HG03159 (cell line): ENCODE measurements at regions not wholly inside any gene's neighbourhood (a gene's known extent, or its start where the extent isn't known, plus 50 kb on each side); places are given as distances from the start of the nearest gene placed in this dataset.

Experiments
- ATAC-seq: cut with Tn5 transposase; IDR thresholded peaks from one replicate; pipeline ENCODE4 v1.9.1; 2021; ENCODE audit warnings: mild to moderate bottlenecking, moderate library complexity; ENCODE audit not compliant: unreplicated experiment

DNA sequence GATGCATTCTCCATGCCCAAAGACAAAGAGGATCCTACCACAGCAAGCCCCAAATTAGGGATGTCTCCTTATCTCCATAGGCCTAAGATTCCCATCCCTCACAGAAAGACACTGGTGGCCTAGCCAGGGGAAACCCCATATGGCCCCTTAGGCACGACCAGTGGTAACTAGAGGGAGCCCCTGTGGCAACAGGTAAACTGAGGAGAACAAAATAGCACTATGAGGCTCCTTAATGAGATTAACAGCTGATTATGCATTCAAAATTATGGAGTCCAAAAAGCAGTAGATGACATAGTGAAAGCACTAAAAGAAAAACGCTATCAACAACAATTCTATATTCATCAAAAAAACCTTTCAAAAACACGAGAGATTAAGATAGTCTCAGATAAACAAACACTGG lies 234.0 kb downstream of the DIRAS2 start:
- ATAC-seq: no peak

DNA sequence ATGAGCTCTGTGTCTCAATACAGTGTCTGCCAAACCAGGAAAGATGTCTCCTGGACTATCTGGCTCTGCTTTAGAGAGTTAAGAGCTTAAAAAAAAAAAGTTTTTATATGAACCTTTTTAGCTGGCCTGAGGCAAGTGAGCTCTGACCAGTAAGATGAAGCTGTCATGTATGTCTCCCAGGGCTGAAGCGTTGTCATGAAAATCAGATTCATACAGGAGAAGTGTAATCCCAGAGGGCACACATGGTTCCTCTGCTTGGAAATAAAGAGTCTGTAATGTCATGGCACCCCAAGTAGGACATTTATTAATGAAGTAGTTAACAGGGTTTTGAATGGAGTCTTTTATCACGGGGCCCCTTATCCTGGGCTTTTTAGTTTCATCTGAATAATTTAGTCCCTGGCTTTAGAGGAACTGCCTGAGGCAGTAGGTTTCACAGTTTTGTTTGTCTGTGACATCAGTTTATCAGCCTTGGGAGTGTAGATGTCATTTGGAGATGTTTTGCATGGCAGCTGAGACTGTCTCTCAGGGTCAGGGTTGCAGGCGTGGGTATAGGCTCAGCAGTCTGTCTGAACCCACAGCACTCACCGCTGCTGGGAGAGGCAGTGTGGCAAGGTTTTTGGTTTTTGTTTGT lies 223.3 kb downstream of the DIRAS2 start:
- ATAC-seq: no peak

DNA sequence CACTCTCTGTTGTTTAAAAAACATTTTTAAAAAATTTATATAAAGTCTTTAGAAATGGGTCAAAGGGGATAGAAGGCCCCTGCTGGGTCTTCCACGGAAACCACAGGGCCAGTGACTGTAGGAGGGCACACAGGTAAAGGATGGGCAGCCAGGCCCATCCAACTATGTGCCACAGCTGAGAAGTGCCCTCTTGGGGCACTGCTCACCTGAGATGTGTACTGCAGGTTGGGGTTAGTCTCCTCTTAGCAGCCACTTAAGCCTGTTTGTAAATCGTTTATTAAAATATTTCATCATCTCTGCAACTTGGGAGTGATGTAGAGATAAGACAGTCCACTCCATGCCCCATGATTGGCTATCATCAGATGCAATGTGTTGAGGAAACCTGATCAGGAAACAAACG lies 222.4 kb downstream of the DIRAS2 start:
- no peak for ATAC-seq

DNA sequence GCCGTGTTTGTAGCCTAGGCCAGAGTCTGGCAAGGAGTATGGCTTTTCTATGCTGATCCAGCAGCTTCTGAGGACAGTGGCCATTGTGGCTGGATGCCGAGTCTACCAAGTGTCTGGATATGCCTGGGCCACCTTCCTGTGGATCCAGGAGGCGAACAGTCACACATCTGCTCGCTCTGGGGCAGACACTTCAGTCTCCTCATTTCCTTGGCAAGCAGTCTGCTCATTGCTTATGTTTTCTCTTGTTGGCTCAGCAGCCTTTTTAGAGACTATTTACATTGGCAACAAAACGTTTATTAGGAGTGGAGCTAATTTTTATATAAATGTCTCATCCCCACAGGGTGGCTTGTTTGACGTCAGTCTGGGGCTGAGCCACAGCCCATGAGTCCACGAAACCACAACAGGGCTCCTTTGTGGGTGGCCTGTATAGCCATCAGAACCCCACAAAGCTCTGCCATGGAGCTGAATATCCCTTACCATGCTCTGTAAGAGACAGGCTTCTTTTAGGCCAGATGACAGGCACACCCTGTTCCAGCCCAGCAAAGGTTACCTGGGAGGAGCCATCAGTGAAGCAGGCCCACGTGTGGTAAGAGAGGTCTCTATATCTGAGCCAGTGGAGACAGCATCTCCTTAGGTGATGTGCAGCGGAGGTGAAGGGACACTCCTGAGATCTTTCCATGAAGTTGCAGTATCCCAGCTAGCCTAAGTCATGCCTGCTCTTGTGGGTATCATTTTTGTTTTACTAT lies 221.7 kb downstream of the DIRAS2 start:
- ATAC-seq: no peak

DNA sequence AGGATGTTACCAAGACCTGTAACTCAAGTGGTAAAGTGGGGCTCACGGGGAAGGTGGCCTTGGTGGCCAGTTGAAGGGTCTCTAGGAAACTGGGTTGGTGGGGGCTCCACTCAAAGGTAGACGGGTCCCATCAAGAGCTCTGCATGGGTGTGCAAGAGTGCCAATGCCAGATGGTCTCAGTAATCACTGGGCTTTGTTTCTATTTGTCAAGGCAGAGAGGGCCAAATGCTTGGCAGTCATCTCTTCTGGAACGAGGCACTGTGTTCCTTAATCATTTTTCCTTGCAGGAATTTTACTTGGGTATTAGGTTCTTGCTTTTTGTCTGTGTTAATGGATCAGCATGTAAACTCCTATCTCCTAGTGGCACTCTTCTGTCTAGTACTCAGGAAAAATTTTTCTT lies 220.8 kb downstream of the DIRAS2 start:
- ATAC-seq: no peak

DNA sequence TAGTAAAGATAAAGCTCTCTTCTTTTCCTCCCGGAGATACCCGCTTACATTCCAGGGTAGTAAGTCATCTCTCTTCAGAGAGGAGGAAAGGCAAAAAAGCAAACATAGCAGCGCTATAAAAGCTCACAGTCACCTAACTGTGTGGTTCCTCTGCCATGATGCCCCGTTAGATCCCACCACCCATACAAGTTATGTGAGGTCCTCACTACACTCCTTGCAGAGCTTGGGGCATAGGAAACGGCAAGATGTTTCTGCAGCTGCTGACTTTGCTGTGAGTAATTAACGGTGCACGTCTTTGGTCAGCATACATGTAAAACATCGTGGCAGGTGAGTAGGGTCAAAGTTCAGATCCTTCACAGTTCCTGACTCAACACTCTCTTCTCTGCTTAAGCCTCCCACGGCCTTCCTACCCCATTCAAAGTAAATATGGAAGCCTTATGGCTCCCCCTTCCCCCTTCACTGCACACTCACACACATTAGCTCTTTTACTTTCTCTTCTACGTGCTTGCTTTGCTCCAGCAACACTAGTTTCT lies 218.9 kb downstream of the DIRAS2 start:
- ATAC-seq: no peak

DNA sequence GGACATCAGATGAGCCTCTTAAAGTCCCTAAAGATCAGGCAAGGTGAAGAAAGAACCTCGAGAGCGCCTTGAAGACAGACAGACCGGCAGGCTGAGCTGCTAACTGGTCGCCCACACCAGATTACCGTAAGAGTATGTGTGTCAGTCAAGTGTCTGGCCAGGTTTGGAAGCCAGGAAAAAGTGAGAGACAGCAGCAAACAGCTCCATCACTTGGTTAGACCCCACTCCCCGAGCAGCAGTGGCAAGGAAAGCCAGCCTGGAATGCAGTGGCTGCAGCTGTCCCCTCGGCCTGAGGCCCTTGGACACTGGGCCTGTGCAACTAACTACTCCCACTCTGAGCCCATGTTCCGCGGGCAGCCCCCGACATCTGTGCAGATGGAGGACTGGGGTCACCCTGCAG lies 214.1 kb downstream of the DIRAS2 start:
- no peak for ATAC-seq

DNA sequence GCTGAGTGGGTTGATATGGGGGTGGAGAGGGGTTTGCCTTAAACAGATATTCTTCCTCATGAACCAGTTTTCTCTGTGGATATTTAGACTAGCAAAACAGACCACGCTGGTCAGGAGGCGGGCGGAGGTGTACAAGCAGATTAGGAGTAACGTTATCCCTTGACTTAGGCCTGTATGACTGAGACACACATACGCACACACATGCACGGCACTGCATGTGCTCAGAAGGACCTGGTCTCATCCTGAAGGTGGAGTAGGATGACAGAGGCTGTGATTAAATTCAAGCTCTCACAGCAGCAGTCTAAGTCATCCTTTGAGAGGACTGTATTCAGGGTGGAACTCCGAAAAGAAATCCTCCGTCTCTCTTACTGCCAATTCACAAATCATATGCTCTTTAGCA lies 209.7 kb downstream of the DIRAS2 start:
- no peak for ATAC-seq

DNA sequence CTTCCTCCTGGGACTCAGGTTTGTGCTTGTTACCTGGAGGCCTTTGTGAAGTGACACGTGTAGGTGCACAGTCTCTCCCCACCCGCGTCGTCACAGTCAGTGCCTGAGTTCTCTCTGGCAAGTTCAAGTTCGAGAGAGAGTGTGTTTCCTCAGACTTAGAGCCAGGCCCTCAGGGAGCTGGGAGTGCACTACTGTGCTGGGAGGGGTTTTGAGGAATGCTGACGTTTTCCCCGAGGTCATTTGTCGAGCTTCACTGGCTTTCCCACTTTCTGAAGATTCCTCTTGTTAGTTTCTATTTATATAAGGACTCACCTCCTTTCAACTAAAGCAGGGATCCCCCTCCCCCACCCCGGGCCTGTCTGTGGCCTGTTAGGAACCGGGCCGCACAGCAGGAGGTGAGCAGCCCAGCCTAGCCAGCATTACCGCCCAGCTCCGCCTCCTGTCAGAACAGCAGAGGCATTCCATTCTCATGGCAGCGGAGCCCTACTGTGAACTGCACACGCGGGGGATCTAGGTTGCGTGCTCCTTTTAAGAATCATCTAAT lies 209.2 kb downstream of the DIRAS2 start:
- ATAC-seq: no peak

DNA sequence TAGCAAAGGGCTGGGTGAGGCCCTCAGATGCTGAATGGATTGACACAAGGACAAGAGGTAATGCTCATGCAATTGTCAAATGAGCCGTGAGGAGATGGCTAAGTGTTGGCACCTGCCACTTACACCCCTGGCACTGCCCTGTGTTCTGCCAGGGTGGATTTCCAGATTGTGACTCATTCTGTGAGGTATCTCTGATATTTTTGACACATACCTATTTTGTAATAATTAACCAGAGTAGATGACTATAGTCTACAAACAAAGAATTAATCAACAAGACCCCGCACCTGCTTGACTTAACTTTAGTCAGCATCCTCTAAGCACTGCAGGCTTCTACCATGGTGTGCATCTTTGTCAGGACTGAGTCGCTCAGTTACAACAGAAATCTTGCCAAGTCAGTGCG lies 200.8 kb downstream of the DIRAS2 start:
- no peak for ATAC-seq

DNA sequence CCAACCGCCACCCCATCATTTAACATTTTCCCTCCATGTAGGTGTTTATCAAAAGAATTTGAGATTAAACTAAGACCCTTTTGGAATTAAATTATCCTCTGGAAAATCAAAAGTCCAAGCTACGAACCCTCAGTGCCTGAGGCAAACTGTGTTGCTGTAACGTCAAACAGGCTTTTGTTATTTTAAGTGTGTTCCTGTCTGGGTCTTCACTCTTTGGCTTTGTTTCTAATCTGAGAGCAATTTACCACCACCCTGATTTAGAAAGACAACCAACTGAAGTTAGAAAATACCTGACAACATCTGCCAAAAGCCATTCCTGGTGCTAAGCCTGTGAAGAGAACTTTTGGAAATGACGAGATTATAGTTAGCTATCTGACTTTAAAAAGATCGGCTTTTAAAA lies 199.9 kb downstream of the DIRAS2 start:
- no peak for ATAC-seq

DNA sequence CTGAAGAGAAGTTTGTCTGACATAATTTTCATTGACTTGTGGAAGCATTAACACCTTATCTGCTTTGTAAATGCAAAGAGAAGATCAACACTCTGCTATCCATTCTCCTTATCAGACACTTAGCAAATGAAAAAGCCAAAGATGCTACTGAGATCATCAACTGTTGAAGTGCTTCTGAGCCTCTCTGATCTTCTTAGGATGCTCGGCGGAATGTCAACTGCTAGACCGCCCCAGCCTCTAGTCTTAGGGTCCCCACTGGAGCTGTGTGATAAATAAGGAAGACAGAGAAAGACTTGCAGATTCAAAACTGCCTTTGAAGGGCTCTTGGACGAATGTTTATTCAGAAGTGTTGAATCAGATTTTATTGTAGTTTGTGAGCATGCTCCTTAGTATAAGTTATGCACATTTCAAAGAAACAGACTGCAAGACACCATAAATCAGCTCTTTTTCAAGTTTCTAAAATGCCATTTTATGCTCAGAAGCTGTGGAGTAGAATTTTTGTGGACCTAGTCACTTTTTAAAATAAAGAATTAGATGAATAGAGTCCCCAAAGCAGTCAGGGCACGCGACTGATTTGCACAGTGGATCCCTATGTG lies 197.9 kb downstream of the DIRAS2 start:
- ATAC-seq: no peak

DNA sequence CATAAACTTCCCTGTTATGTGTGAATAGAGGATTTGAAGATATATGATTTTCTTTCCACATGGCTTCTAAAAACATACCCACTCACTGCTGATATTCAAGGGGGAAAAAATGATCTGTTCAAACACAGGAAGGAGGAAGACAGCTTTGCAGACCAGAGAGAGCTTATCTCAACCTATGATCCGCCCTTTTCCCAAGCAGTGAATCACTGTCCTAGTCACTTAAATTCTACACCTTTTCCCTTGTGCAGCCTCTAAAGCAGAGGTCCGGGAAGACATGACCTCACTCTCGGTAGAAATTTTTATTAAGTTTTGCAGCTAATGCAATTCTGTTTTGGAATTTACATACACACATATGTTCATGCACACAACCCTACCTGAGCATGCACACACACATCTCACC lies 197.2 kb downstream of the DIRAS2 start:
- ATAC-seq: no peak

DNA sequence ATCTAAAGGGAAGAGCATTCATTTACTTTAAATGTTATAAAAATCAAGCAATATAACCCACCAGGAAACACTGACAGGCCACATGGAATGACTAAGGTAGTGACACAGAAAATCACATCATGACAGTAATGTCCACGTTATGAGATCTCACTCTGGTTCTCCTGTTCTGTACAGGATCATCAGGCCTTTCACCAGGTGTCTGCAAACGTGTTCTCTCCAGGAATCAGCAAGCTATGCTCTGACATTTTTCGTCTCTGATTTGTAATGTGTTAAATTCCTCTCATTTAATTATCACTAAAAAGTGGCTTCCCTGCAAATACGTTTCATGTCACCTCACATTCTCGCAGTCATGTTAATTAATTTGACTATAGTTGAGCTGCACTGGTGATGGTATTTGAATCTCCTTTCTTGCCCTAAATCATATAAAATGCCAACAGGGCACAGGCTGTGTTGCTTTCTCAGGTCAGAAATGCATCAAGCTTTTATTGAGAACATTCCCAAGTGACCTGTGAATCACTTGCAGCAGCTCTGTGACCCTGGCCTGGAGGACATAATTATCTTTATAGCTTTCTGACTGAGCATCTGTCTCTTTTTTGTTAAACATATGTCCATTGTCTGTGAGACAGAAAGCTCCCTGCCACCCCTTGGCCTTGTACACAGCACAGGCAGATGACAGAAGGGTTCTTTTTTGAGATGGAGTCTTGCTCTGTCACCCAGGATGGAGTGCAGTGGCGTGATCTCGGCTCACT lies 196.2 kb downstream of the DIRAS2 start:
- ATAC-seq: no peak

DNA sequence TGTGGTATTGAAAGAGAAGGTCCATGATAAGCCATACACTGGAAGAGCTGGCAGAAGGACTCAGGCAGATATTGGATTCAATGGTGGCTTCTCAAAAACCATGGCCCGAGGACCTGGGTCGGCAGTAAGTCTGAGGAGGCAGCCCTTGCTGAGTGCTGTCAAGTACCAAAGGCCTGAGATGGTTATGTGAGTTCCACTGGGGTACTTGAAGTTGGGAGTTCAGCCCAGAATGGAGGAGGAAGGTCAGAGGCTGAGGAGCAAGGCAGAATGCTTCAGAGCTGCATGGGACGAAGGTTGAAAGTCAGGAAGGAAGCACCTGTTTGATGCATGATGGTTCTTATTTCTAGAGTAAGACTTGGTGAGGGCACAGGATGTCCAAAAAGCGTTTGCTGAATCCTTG lies 194.9 kb downstream of the DIRAS2 start:
- no peak for ATAC-seq

DNA sequence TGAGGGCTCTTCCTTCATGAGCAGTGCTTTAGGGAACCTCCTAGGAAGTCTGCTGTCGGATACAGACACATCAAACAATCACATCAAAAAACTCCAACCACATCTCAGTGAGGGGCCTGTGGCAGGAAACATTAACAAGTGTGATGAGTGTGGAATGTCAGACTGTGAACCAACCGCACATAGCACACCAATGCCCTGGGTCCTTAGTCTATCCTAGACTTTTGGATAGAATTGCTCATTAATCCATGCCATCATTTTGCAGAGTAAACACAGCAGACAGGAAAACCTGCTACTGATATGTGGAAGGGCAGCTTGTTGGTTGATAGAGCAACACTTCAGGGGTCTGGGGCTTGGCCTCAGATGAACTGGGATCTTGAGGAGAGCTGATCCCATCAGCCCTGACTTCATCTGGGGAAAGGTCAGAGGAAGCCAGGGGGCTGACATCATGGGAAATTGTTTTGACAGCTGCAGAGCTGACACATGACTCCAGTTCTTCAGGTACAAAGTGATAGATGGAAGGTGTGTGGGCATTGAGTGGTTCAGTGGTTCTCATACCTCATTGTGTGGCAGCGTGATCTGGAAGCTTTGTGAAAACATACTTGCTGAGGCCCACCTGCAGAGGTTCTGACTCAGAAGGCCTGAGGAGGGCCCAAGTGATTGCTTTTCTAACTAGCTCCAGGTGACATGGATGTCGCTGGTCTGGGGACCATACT lies 193.3 kb downstream of the DIRAS2 start:
- no peak for ATAC-seq

DNA sequence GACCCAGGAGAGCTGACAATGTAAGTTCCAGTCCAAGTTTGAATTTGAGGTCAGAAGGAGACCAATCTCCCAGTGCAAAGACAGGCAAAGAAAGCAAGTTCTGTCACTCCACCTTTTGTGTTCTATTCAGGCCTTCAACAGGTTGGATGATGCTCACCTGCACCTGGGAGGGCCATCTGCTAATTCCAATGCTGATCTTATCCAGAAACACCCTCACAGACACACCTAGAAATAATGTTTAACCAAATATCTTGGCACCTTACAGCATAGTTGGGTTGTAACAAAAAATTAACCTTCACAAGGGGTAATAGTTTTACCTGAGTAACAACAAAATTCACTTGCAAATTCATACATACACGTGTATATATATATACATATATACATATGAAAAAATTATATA lies 190.8 kb downstream of the DIRAS2 start:
- ATAC-seq: no peak

DNA sequence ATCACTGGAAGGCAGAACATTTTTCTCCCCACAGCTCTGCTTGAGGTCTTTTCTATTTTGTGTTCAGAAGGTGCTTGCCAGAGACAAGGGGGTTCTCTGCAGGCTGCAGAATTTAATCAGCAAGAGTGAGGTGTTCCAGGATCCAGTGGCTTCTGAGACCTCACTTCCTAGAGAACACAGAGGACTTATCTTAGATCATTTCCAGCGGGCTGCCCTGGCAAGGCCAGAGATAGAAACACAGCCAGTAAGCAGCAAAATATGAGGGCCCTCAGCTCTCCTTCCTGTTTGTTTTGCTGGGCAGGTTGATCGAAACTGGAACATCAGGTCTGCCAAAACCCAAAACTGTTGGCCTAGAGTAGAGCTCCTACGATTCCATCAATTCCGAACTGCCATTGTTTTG lies 187.3 kb downstream of the DIRAS2 start:
- no peak for ATAC-seq

DNA sequence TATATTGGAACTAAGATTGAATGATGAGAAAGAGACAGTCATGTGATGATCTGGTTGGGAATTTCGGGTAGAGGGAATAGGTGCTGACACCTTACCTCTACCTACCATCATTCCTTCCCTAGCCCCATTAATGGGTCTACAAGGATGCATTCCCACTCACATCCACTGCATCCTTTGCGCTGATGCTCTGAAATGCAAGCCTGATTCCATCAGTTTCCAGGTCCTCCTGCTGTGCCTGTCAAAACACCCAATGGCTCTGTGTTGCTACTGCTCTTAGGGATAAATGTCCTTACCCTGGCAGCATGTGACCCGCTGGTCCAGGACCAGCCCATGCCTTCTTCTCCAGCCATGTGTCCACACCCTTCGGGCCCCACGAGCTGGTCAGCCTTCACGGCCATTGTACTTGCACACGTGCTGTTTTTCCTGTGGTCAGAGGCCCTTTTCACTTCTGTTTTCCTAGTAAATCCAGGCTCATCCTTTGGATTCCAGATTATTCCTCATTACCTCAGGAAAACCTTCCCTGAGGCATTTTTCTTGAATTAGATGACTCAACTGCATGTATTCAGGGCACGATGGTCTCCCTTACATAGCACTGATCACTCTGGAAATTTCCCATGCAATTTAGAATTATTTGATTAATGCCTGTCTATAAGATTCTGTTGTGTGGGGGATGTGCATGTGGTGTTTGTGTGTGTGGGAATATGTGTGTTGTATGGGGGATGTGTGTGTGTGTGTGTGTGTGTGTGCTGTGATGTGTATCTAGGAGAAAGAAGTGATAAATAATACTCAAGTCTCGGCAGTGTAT lies 185.0 kb downstream of the DIRAS2 start:
- no peak for ATAC-seq

DNA sequence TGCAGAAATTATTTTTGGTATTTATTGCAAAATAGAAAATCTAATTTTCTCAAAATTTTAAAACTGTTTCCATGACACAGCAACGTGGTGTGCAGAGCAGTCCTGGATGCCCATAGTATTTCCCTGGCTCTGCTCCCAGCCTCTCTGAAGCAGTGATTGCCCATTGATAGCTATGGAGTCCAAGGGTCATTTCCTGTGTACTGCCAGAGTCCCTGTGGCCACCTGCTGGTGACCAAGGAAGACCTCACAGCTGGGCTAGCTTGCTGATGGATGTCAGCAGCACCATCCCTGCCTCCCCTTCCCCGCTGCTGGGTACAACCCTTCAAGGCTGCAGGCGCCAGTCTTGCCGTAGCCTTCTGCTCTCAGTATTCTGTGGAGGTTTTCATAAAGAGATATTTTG lies 184.1 kb downstream of the DIRAS2 start:
- ATAC-seq: no peak
